ENCODE measurements at regions not wholly inside any gene's neighbourhood (a gene's known extent, or its start where the extent isn't known, plus 50 kb on each side); places are given as distances from the start of the nearest gene placed in this dataset.
"Not testable (repeated sequence)": the region's sequence is repeated elsewhere in the genome, so short reads cannot be mapped to it uniquely, and the experiment has no call there.

DNA sequence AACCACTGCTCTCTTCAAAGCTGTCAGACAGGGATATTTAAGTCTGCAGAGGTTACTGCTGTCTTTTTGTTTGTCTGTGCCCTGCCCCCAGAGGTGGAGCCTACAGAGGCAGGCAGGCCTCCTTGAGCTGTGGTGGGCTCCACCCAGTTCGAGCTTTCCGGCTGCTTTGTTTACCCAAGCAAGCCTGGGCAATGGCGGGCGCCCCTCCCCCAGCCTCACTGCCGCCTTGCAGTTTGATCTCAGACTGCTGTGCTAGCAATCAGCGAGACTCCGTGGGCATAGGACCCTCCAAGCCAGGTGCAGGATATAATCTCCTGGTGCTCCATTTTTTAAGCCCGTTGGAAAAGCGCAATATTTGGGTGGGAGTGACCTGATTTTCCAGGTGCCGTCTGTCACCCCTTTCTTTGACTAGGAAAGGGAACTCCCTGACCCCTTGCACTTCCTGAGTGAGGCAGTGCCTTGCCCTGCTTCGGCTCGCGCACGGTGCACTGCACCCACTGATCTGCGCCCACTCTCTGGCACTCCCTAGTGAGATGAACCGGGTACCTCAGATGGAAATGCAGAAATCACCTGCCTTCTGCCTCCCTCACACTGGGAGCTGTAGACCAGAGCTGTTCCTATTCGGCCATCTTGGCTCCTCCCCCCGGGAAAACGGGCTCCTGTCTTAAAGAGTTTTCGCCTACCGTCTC lies 758.3 kb upstream of the NXPH2 start:
- DNase-seq, result not testable (repeated sequence)

DNA sequence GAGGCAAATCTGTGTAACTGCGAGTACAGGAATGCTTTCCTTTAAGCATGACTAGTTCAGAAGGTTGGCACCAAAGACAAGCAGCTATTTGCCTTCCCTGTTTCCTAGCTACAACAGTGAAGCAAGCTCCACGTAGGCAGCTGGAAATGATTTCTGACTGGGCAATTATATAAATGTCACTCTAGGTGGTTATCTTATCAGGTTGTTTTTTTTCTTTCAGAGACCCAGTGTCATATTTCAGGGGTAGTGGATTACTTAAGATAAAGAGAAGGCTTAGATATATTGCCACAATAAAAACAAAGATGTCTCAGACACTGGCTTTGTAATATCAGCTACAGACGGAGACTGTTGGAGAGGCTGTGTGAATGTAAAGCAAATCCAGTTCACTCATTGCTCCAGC lies 748.9 kb upstream of the NXPH2 start:
- no peak for DNase-seq

DNA sequence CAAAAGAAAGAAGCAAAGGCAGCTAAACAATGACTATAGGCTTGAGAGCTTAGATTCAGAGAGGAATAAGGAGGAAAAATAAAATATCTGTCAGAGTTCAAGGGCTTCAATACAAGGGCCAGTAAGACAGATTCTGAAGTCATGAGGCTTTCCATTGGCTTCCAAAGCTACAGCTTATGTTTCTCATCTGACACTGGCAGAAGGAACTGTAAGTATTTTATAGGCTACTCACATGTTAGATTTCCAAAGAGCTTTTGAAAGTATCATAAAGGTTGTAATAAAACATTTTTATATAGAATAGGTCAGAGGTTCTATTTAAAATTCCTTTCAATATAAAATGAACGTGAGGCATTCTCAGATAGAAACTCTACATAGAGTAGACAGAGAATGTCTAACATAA lies 746.6 kb upstream of the NXPH2 start:
- no peak for DNase-seq

DNA sequence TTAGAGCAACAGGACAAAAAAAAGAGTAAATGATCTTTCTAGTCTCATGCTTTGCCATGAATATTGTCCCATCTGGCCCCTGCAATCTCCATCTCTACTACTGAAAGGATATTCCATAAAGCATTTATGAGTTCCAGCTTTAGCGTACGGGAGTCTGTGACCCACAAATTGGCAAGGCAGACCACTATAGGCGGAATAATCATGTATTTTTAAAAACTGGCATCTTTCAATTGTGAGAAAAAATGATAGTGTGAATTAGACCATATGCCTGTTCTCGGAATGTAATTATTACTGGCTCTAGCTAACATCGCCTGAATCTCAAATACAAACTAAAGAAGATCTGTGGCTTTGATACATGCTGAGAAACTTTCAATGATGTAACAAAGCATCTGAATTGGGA lies 738.1 kb upstream of the NXPH2 start:
- no peak for DNase-seq

DNA sequence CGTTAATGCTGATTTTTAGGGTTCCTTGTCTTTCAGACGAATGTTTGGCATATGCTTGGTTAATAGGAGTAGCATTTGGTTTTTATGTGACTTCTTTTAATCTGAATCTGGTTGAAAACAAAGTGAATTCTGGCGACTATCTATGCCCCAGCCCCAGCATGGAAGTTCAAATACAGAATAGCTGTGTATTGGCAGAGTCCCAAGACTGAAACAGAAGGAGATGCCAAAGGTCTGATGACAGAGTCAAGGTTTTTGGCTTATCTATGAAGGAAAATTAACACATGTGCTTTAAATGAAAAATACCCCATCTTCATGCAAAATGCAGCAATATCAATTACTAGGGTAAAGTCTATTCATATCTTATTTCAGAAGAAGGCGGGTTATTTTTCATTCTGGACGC lies 734.8 kb upstream of the NXPH2 start:
- no peak for DNase-seq

DNA sequence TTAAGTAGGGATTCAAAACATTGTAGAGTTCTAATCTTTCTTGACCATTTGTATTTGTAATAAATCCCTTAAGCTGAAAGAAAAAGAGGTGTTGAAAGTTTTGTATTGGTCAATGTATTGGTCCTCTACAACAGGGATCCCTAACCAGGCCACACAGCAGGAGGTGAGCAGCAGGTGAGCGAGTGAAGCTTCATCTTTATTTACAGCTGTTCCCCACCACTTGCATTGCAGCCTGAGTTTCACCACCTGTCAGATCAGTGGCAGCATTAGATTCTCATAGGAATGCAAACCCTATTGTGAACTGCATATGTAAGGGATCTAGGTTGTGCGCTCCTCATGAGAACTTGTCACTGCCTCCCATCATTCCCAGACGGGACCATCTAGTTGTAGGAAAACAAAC lies 715.7 kb upstream of the NXPH2 start:
- no peak for DNase-seq

DNA sequence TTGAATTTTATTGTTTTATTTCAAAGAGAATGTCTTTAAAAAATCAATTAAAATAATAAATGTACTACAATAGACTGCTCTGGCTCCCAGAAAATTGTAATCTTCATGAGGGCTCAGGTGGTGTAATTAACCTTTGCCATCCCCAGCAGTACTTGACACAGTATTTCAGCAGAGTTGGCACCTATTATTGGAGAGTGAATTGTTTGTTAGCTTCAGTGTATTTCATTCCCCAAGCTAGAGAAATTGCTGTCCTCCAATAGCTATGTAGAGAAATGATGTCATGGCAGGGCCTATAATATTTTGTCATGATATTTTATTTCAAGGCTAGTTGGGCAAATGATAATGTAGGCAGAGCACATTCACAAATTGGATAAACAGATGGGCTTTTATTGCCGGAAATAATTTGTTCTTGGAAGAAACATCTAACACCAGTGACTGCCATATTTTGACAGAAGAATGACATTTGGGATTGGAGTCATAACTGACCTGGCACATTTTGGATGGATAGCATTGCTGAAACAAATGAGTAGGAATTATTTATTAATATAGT lies 712.0 kb upstream of the NXPH2 start:
- DNase-seq, result no peak

DNA sequence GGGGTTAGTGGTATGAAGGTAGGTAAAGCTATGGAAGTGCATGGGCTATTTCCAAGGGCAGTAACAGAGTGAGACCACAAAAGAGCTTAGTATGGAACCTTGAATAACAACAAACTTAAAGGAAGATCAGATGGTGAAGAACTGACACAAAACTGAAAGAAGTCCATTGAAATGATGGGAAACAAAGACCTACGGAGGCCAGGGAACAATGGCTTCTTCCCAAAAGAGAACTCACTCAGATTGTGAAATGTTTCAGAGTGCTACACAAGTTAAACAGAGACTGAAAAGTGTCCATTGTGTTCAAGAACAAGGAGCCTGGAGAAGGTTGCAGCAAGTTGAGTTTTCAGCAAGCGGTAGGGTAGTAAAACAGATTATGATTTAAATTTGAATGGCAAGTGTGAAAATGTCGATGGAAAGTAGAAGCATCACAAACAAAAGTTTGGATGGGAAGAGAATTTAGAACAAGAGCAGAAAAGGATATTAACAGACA lies 700.0 kb upstream of the NXPH2 start:
- DNase-seq, result no peak

DNA sequence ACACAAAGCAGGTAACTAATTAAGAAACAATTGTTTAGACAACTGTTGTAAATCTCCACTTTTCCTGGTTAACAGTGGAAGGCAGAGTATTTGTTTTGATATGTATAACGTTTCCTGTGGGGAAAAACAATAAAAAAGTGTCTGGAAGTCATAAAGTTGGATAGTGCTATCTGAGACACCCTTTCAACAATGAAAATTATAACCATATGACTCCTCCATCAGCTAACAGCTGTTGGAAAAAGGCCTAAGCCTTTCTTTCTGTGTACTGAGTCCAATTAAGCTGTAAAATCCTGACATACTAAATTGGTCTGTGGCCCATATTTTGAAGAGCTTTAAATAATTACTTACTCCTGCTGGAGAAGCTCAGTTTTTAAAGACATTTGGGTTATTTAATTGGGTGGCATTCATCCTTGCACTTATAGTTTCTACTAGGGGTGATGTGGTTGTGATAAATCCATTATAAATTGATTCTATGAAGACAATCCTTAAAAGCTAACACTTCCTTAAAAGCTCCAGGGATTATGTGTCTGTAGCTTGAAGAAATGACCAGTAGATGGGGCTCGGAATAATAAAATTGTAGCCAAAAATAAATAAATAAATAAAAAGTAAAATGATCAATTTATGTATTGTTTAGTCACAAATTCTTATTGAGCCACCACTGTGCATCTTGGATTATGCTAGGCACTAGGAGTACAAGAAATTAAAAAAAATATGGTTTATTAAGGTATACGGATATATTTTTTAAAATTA lies 698.1 kb upstream of the NXPH2 start:
- DNase-seq, result no peak

DNA sequence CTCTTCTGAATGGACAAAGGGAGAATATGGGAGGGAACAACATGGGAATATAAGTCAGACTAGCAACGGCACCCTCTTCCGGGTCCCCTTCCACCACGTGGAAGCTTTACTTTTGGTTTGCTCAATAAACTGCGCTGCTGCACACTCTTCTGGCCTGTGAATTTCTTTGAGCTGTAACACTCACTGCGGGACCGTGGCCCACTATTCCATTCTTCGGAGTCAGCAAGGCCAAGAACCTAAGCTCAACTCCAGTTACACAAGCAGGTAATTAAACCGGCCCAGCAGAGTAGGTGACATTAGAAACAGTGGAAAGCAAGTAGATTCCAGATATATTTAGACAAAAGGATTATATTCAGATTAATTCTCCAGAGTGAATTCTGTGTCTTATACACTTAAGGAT lies 697.4 kb upstream of the NXPH2 start:
- DNase-seq, result no peak

DNA sequence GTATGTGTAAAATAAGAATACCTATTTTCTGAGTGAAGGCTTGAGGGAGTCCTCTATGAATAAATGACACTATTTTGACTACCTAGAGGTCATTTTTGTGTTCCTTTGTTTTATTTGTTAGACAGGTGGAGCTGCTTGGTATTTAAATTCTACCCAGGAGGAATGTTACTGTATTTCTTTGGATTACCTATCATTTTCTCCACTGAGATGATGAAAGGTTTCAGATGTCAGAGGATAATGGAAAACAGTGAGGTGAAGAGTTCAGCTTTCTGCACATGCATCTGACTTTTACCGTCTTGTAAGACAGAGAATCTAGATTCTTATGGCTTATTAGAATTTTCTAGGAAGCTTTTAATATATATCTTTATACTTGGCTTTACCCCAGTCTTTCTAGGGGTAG lies 689.8 kb upstream of the NXPH2 start:
- no peak for DNase-seq

DNA sequence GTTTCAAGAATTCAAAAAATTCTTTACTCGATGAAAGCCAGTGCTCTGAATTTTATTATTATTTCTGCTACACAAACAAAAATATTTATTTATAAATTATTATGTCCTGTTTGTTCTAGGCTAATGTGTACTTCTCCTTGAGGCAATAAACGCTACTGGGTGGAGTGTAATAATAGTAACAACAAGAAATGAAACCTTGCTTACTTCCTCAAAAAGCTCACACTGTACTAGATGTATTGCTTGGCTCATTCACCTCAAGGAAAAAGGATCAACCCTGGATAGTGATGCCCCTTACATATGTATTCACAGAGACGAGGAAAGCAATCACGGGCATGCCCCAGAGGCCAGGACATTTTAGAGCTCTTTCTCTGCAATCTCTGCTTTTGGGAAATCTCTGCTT lies 685.6 kb upstream of the NXPH2 start:
- no peak for DNase-seq

DNA sequence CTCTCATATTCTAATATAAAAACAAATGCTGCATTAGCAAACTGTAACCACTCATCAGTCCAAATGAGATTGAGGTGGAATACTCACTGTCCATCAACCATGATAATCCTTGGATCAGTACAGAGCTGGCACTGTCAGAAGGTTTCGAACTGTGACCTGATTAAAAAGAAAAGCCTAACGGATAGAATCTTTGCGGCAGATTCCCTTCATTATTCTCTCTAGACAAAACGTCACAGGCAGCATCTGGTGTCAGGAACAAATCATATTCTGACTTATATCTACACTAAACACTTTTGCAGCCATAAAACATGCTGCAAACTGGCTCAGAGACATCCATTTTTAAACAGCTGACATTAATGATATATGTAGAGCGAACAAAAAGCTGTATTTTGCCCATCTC lies 677.7 kb upstream of the NXPH2 start:
- DNase-seq, result no peak

DNA sequence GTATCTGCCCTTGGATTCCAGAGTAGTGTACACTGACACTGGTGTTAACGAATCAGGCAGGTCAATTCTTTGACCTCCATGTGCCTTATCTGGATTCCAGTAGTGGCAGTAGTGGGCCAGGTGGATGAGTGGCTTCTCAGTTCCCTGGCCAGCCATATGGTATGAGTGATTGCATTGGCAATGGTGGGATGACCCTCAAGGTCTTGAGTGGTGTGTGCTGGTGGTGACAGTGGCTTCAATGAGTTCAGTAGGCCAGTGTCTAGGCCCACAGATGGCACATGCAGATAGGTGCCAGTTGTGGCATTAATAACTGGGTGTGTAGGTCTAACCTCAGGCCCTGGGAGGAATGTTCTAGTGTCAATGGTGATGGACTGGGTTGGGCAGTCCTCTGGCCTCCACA lies 674.1 kb upstream of the NXPH2 start:
- no peak for DNase-seq

DNA sequence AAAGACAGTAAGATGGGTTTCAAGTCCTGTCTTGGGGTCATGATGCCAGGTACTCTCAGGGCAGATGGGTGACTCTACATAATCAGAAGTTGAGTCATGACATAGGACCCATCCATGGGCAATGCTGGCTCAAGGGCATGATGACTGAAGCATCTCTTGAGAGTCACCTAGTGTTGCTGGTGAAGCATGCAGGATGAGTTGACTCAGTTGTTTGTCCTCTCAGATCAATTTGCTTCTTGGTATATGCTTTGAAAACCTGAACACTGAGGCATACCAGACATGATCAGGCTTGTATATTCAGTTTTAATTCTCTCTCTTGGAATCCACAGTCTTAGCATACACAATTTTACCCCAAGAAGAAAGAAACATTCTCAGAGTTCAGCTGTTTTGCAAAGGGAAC lies 658.9 kb upstream of the NXPH2 start:
- no peak for DNase-seq

DNA sequence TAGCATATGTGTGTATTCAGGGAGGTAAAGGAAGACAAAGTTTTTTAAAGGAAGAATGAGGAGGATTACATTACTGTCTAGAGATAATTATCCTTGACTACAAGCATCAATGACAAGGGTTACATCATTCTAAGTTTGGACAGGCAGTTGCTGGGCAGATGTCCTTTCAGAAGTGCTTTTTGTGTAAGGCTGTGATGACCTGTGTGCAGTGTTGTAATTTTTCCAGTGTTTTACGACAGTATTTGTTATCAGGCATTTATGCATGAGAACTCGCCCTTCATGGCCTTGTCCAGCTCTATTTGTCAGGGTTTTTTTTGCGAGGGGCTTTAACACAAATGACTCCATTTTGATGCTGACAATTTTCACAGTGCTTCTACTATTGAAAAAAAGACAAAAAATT lies 658.3 kb upstream of the NXPH2 start:
- no peak for DNase-seq

DNA sequence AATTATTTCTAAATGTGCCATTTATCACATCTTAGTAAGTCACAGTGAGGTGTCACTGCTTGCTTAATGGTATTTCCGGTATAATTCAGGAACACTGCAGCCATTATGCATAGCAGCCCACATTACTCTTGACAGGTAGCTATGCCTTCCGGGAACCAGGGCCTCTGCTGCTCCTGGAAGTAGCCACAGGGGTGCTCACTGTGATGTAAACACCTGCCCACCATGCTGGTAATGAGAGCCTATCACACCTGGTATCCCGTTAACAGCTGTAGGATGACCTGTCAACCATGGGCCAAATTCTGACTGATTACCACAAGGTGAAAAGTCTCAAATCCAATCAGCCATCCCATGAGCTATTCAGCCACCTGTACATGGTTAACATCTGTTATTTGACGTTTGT lies 647.0 kb upstream of the NXPH2 start:
- no peak for DNase-seq

DNA sequence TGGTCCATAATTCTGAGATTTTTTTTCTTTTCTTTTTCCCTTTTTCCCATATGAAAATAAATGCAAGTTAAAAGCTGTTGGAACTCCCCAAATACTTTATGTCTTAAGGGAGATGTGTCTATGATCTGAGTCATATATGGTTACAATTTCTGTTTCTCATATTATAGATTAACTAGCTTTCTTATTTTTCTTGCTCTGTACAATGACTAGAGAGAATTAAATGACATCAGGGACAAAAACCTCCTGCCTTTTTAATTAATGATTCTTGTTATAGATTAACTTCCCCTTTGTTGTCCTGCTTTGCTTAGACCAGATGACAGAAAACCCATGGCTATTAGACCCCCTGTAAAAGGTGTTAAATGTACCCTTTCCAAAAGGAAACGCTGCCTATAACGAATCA lies 643.9 kb upstream of the NXPH2 start:
- no peak for DNase-seq

DNA sequence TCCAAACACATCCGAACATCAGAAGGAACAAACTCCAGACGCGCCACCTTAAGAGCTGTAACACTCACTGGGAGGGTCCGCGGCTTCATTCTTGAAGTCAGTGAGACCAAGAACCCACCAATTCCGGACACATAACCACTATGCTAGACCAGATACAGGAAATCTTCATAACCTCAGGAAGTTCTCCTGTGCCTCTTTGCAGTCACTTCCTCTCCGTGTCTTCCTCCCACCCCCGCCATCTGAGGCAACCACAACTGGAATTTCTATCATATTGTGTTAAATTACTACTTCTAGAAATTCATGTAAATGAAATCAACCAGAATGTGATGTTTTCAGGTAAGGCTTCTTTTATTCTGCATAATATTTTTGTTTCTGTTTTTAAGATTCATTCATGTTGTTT lies 631.0 kb upstream of the NXPH2 start:
- DNase-seq, result no peak

DNA sequence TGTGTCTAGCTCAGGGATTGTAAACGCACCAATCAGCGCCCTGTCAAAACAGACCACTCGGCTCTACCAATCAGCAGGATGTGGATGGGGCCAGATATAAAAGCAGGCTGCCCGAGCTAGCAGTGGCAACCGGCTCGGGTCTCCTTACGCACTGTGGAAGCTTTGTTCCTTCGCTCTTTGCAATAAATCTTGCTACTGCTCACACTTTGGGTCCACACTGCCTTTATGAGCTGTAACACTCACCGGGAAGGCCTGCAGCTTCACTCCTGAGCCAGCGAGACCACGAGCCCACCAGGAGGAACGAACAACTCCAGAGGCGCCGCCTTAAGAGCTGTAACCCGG lies 630.6 kb upstream of the NXPH2 start:
- DNase-seq, result not testable (repeated sequence)

DNA sequence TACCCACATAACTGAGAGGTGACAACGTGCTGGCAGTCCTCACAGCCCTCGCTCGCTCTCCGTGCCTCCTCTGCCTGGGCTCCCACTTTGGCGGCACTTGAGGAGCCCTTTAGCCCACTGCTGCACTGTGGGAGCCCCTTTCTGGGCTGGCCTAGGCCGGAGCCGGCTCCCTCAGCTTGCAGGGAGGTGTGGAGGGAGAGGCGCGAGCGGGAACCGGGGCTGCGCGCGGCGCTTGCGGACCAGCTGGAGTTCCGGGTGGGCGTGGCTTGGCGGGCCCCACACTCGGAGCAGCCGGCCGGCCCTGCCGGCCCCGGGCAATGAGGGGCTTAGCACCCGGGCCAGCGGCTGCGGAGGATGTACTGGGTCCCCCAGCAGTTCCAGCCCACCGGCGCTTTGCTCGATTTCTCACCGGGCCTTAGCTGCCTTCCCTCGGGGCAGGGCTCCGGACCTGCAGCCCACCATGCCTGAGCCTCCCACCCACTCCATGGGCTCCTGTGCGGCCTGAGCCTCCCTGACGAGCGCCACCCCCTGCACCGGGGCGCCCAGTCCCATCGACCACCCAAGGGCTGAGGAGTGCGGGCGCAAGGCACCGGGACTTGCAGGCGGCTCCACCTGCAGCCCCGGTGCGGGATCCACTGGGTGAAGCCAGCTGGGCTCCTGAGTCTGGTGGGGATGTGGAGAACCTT lies 630.1 kb upstream of the NXPH2 start:
- DNase-seq, result not testable (repeated sequence)

DNA sequence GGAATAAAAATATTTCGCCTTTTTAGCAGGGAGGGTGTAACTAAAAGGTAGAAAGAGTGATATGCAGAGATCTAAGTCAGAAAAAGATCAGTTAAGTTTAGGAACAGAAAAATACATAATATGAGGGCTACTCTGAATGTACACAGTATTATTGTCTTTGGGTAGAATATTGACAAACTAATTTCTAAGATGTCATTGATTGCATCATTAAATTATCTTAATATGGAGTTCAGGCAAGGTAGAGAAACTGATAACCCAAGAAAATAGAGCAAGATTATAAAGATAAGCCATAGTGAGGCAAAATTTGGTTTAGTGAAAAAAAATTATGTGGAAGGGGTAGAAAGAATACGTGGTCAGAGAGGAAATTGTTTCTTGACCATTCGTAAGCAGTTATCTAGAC lies 629.0 kb upstream of the NXPH2 start:
- no peak for DNase-seq

DNA sequence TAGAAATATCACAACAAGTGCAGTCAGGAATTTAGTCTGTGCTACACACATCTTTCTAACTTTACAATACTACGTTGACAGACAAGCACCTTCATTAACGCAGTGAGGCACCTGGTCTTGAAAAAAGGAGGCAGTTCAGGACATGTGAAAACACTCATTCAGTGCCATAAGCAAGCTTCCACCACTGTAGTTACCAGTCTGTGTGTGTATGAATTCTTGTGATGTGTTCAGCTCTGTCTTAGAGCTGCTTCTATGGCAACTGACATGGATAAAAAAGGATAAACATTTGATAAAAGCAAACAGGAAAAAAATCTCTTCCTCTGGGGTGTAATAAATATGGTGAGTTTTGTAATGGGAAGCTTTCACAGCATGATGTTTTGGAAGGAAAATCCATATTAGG lies 623.8 kb upstream of the NXPH2 start:
- DNase-seq, result no peak

DNA sequence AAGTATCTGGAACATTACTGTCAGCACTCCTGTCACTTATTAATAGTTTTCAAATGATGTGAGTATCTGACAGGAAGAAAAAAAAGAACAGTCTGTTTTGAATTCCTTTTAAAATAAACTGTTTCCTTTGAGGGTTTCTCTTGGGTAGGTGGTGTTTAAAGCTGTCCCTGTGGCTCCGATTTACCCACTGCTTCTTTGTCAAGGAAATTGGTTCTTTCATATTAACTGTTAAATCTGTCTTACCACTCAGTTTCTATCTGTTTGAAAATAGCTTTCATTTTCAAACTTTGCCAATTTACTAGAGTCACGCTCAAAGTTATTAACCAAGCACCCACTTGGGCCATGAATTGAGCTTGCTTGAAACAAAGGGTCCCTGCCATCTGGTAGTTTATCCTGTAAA lies 614.6 kb upstream of the NXPH2 start:
- no peak for DNase-seq

Data from CD4-positive, alpha-beta T cell treated with Interleukin-21 for 1 hour (primary cell).